ENCODE measurements at regions not wholly inside any gene's neighbourhood (a gene's known extent, or its start where the extent isn't known, plus 50 kb on each side); places are given as distances from the start of the nearest gene placed in this dataset.

DNA sequence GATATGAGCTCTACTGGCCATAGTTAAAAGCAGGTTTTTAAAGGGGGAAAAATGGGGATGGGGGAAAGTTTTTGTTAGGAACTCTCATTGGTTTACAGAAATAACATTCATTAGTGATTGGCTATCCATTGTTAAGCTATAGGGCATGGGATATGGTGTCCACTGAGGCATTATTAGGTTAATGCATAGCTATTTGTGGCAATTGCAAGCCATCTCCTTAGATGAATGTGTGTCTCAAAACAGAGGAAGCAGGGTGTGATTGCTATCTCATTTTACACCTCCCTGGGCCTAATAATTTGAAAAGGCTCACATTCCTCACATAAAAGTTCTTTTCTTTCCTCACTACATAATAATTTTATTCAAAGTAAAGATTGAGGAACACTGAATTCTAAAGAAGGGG is 396.6 kb downstream of the TAFA4 start:
- TF ChIP-seq CTCF (IDR thresholded peaks at IDR 0.05) (no peak), POLR2A (IDR thresholded peaks at IDR 0.05) (no peak)
